Activated CD4-positive, alpha-beta T cell treated with anti-CD3 and anti-CD28 coated beads, Interleukin-2, amount 50 U/mL, for 24 hours (primary cell): ENCODE measurements at regions not wholly inside any gene's neighbourhood (a gene's known extent, or its start where the extent isn't known, plus 50 kb on each side); places are given as distances from the start of the nearest gene placed in this dataset.

Experiments
- DNase-seq, 2 donors: peaks; one replicate each; pipeline ENCODE4 v3.0.0-alpha.2; 2020; ENCODE audit warnings: low read depth in 1 of 2, low spot score in 1 of 2

DNA sequence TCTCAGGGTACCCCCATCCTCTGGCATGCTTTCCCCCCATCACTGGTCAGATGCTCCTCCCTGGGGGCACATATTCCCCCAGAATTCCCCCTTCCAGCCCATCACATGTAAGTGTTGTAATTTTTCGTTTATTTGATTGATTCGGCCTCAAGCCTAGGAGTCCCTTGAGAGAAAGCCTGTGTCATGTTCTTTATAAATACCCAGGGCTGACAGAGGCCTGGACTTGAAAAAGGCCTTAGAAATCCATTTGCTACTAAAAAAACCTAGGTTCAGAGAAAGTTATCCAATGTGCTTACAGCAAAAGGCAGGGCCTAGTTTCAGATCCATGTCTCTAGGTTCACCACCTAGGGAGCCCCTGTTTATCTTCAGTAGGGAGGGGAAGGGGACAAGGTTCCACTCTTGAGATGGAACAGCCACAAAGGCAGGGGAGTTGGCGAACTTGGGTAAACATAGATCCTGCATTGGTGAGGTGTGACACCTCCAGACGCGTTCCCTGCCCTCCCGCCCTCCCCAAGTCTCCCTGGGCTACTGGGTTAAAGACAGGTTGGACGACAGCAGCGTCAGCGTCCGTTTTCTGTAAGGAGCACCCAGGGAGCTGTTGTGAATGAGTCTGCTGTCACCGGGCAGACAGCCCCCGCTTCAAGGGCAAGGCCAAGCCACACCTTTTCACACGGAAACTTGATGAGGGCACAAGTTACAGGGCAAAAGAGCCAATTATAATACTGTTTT is 147.8 kb downstream of the EN1 start:
- DNase-seq = no peak

DNA sequence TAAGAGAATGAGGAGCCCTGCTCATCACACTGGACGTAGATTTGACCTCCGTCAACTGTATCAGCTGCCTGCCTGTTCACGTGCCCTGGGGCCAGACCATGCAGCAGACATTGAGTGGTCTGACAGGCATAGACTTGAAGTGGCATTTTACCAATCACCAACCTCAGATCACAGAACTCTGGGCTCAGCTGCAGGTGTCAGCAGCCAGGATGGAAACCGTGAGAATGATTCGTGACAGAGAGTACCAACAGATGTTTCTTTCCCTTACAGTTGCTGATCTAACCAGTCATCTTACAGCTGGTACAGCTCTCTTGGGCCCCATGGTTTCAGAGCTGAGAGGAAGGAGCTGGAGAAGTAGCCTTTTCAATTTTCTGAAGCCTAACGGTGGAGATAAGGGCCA is 148.9 kb downstream of the EN1 start:
- DNase-seq = no peak

DNA sequence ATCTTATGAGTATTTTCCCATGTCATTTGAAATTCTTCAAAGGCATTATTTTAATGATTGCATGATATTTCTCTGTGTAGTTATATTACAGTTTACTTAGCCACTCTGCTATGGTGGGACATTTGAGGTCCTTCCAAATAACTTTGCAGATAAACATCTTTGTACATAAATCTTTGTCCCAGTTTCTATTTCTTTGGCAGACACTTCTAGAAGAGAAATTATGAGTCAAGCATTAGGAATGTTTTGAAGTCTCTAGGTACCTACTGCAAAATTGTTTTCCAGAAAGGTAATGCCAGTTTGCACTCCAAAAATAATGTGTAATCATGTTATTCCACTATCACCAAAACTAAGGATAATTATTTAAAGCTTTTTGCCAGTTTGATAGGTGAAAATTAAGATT is 149.7 kb downstream of the EN1 start:
- no peak for DNase-seq

DNA sequence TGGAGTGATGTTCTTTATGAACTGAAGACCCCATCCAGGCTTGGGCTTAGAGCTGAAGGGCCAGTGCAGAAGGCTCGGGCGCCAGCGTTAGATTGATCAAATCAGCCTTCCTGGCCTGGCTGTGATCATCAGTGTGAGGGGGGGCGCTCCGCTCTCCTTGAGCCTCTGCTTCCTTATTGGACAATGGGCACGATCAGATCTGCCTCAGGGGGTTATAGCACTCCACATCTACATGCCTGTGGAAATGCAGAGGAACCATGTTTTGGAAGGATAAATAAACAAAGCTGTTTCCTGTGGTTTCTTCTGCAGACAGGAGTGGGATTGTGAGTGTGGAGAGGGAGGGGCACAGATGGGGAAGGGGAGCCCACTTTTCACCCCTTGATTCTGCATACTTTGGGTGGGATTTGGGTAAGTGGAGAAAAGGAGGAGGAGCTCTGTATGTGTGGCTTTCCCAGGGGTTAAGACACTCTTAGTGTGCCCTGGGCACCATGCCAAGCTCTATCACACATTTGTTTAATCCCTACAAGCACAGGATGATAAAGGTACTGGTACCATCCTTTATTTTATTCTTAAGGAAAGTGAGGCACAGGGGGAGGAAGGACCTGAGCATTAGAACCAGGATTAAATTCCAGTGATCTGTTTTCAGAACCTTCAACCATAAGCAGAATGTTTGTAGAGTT is 150.5 kb downstream of the EN1 start:
- no peak for DNase-seq

DNA sequence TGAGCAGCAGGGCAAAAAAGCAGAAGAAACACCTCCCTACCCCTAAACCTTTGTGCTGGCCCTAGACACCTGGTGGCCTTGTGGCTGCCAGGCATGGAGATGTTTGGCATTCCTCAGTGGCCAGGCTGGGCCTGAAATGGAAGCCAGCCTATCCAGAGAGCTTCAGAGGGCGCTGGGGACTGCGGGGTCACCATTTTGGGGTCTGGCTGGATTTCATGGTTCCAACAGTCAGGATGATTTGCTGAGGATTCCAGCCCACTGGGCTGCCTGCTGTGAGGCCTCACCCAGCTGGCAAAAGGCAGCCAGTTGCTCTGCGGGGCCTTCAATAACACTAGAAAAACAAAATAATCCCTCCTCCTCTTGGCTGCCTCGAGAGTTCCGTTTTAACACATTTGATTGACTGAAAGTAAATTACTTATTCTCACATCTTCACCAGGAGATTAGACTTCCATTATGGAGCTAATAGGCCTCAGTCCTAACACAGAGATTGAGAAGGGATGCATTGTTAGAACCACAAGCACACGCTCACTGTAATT is 154.1 kb downstream of the EN1 start:
- DNase-seq = no peak

DNA sequence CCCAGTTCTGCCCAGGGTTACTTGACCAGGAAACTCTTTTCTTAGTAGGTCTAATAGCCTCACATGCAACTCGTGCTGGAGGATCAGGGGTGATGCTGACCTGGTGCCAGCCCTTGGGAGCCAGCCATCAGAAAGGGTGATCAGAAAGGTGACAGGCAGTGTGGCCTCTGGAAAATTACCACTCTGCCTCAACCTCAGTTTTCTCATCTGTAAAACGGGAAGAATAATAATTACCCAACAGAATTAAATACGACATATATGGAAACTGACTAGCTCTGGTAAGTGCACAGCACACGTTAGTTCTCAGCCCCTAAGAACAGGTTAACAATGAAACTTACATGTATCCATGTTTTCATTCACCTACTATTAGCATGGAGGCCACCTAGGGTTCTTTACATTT is 157.6 kb downstream of the EN1 start:
- DNase-seq = no peak

DNA sequence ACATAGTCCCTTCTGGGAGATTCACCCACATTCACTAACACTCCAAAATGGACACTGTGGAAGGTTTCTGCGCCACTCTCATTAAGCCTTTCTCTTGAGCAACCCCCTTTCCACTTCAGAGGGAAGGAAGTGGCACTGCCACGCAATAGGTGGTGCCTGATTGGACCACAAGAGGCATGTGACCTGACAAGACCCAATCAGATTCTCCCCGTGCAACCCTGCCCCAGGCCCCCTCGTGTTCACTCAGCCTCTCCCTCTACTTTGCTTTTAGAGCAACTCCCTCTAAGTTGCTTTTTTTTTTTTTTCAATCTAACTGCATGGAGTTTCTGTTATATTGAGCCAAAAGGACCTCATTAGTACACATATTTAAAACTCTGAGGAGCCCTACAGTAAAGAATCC is 158.0 kb downstream of the EN1 start:
- DNase-seq = no peak

DNA sequence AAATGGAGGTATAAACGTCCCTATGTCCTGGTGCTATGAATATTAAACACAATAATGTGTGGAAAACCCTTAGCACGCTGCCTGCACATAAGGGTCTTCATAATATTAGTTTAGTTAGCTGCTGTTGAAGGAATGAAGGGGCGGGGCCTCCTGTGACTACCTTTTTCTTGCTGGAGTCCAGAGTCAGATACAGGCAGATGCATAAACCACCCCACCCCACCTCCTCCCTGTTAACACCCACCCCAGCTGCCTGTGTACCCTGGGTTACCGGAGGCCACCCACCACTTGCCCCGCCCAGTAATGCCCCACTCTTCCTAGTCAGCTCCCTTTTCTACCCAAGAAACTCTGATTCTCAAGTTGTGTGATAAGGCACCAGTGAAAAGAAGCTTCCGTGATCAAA is 158.4 kb downstream of the EN1 start:
- DNase-seq = no peak

DNA sequence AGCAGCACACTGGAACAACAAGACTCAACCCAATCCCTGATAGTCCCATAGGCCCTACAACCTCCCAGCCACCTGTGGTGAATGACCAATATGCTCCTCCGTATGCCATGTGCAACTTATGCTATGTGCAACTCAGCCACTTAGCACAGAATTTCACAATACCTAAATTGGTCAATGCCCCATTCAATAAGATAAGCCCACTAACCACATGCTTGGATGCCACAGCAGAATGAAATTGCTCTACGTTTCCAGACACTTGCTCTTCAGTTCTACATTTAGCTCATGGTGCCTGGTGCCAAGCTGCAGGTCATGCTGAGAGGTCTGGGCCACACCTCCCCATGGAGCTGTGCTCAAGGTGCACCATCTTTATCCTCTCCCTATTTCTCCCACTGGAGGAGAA is 159.8 kb downstream of the EN1 start:
- DNase-seq = no peak

DNA sequence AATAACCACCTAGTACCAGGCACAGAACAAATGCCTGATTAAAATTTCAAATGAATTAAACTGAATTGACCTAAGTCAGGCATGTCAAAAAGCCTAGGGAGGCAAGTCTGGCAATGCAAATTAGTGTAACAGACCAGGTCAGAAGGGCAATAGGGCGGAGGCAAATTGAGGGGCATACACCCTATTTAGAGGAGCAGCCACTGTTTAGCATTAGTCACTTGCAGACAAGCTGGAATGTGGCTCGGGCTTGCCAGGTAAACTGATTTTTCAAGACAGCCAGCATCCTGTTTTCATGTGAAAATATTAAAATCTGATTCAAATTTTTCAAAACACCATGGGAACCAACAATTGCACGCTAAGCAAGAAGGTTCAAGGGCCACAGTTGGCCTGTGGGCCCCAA is 160.3 kb downstream of the EN1 start:
- no peak for DNase-seq

DNA sequence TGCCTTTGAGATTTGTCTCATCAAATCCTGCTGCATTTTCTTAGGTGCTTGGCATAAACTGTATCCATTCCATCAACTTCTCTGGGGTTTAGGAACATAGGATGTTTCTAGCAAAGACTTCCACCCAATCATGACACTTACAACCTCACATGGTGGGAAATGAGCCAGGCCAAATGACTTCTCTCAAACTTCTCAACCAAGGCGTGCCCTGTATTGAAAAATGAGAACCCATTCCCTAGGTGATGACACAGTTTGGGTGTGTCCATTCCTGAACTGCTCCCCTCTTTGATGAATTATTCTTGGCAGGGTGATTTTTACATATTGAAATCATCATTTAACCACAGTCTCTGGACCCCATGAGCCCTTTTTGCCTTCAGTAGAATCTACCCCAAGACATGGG is 161.1 kb downstream of the EN1 start:
- no peak for DNase-seq

DNA sequence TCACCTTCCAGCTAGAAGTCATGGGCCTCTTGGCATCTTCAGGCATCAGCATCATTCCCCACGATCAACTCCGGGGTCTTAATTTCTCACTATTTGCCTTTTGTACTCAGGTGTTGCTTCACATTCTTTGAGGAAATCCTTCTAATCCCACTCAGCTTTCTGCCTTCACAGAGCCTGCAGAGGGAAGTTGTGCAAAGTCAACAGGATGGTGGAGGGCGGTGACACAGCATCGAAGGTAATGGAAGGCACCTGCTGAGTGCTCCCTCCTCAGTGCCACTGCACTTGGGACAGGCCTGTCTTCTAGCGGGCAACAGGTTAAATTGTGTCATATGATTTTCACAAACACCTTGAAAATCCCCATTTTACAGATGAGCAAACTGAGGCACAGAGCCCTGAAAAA is 164.0 kb downstream of the EN1 start:
- DNase-seq = no peak

DNA sequence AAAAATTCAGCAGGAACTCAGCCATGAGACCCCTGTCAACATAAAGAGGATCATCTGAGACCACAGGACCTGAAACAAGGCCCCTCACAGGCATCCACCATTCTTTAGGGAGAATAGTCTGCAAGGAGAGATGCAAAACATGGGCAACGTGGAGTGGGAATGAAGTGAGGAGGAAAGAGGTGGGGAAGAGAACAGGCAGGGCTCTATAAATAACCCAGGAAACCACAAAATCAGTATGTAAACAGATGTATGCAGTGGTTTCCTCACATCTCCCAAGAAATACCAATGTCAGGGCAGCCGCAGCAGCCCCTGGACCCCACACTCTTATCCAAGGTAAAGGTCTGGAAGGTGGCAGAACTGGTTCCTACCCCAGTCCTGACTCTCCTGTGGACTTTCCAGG is 168.5 kb downstream of the EN1 start:
- DNase-seq = no peak

DNA sequence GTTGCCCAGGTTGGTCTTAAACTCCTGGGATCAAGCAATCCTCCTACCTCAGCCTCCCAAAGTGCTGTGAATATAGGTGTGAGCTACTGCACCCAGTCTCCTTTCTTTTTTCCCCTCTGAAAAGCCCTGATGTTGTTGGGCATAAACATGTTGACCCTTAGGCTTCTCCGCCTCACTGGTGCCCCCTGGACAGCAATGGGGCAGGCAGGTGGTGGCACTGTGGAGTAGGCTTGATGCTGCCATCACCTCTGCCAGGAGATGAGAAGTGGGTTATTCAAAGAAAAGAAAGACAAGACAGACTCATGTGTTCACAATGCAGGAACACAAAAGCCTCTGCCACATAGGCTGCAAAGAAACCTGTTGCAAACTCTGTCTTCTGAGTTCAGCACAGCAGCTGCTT is 169.9 kb downstream of the EN1 start:
- DNase-seq = no peak

DNA sequence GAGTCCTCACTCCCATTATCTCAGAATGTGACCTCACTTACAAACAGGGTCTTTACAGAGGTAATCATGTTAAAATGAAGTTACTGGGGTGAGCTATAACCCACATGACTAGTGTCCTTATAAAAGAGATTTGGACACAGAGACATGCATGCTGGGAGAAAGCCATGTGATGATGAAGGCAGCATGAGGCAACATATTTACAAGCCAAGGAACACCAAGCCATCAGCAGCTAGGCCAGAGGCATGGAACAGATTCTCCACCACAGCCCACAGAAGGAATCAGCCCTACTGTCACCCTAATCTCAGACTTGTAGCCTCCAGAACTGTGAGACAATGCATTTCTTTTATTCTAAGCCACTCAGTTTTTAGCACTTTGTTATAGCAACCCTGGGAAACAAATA is 171.9 kb downstream of the EN1 start:
- no peak for DNase-seq

DNA sequence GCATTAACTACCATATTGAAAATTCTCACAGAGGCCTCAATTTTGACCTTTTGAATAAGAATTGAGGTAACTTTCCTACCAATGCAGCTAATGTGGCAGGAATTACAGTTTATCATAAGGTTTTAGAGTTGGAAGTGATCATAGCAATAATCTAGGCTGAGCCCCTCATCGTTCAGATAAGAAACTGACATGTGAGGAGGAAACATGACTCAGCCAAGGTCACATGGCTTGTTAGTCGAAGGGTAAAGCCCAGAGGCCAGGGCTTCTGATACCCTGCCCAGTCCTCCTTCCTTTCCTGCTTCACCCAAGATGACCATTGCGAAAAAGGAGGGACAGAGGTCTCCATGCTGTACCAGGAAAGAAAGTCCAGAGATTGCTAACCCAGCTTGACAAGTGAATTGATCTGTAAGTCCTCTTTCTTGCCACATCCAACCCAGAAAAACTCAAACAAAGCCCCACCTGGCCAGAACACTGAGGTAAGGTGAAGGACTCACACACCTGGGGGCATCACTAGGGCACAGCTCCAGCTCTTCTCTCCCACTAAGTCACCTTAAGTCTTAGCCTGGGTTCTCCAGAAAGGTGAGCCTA is 174.8 kb downstream of the EN1 start:
- DNase-seq = no peak

DNA sequence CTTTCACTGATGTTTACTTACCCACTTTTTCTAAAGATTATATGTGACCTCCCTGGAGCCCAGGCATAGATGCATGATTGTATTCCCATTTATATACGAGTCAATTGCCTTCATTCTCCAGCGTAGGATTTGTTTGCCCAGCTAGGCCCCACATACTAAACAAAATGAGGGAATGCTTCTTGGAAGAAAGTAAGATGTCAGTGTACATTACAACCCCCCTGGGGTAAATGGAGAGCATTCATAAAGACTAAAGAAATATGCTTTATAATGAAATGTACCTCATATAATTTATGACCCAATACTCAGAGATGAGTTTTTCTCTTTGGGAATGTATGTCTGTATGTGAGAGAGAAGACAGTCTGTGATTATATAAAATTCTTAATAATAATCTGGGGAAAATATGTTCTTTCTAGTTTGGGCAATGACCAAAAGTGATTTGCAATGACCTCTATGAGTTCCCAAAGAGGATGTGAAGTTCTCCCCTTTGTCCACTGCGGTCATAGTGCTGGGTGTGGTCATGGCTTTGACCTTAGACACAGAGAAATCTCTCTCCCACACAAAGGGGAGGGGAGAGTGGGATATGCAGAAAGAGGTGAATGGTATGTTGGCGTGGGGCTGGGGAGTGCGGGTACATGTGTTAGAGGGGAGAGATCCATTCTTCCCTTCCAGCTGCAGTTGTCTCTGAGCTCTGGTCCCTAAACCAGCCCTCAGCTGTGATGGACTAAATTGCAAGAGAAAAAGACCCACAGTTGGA is 175.6 kb downstream of the EN1 start:
- no peak for DNase-seq

DNA sequence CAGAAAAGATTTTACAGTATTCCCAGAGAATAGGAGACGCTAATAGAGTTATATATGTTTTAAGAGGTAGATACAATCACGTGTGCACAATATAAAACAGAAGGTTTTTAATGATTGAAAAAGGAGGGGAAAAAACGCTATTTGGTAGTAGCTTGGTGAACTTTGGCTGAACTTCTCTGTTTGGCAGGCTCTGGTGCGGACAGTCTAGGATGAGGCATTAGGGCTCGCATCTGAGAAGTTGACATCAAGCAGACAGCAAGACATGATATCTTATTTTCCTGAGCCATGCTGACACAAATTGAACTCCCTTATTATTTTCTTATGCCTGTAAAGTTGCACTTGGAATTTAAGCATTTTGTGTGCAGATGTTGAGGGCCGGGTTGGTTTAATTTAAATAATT is 176.6 kb downstream of the EN1 start:
- no peak for DNase-seq

DNA sequence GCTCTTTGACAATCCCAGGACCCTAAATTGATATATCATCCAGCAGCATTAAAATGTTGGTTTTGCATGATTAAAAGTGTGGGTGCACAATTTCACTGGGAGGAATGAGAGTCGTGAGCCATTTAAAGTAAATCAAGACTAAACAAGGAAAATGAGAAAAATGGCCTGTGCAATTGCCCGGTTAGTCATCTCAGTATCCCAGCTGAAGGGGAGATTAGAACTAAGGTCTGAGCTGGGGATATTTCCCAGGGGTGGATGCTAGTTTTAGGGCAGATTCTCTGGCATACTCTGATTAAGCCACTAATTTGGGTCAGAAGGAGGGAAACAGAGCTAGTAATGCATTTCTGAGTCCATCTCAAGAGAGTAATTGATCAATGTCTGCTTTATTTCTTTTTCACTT is 177.2 kb downstream of the EN1 start:
- no peak for DNase-seq

DNA sequence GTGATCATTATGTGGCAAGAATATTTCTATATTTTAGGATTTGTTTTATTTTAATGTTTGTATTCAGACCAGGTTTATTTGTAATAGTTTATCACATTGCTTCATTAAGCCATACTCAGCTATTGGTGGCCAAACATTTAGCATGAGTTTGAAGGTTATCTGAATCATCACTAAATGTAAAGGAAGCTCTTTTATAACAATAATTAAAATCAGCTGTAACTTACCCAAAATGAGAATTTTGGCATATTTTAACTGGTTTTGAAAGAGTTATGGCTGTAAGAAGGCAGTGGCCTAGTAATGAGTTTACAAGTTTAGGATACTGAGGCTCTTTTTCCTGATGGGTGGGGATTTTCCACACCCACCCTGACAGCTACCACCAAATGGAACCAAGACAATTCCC is 177.8 kb downstream of the EN1 start:
- no peak for DNase-seq

DNA sequence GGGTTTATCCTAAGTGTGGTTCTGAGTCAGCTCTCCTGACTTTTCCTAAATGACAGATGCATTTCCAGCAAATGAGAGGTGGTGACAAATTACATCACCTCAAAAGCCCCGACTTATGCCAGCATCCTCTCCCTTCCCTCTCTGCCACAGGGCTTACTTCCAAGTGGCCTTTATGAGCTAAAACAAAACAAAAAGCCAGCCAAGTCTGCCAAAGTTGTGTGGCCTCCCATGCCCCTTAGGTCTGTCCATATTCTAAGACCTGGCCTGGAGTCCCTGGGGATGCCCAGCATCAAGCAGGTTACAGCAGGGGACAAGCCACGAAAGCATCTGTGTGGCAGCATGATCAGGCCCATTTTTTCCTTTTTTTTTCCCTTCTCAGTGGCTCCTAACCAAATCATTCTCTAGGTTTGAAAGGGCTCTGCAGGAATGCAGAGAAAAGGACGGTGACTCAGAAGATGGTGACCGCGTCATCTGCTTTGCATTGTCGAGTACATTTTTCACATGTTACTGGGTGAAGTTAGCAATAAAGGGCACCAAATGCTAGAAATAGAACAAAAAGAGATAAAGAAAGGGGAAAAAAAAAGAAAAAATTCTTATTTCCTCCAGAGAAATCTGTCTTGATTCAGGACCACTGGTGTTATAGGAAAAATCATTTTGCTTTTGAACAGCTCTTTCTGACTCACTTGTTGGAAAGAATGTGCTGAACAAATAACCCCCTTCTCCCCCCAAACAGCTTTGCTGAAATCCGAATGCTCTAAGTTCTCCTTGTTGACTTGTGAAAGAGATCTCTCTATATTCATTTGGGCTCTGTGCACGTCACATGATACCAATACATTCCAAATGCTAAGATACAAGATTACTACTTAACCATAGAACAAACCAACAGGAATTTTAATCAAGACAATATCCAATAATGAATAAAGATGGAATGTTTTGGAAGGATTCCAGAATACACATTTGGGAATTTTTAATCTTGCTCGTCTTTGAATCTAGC is 178.7 kb downstream of the EN1 start:
- DNase-seq = no peak
